ENCODE measurements at regions not wholly inside any gene's neighbourhood (a gene's known extent, or its start where the extent isn't known, plus 50 kb on each side); places are given as distances from the start of the nearest gene placed in this dataset.

DNA sequence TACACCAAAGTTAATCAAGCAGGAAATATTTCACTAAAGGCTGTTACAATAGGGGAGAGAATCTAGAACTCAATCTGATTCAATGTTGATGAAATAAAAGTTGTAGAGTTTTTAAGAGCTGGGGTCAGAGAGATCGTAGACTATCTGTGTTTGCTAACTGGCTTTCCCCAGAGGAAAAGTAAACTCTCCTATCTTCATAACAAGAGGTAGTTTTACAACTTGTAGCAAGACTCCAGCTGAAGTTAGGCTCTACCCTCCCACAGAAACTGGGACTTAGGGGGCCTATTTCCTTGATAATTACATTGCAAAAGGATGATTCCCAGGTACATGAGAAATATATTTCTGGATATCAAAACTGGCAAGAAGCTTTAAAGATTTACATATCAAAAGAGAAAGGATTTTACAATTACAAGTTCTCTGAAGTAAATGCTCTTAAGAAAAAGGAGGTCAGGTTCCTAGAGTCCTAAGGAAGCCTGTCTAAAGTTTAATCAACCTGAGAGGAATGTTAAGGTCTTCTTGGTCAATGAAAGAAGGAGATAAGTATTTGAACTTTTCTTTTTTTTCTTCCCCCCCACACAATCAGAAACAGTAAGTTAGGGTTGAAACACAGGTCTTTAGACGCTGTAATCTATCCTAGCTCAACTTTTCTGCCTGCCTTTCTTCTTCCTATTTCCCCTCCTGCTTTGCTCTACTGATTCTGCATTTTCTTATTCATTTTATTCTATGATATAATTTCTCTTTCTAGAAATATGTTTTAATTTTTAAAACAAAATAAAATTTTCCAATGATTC is 692.2 kb upstream of the LINC00305 start:
- no peak for DNase-seq
- Mint-ChIP-seq H3K27me3 (no peaks in the 10 kb centered on the region), H3K4me1 (no peaks in the 10 kb centered on the region)

DNA sequence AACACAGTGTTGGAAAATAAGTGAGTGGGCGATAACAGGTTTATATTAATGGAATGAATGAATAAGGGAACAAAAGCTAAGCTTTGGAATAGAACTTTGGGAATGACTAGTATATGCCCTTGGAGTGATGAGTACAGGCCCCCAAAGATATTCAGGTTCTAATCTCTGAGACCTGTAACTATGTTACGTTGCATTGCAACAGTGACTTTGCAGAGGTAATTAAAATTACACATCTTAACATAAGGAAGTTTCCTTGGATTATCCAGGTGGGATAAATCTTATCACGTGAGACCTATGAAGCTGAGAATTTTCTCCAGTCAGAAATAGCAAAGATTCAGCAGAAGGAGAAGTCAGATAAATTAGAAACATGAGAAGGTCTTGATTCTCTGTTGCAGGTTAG is 661.5 kb upstream of the LINC00305 start:
- DNase-seq, result no peak
- no peak overlapping the region for H3K27ac Mint-ChIP-seq
- H3K4me3 Mint-ChIP-seq, result no peak overlapping the region
- no peaks in the 10 kb centered on the region for H3K27me3 Mint-ChIP-seq
- H3K4me1 Mint-ChIP-seq, result no peaks in the 10 kb centered on the region
- H3K9me3 Mint-ChIP-seq, result peaks cover 6% of the 10 kb centered on the region
- no peaks in the 10 kb centered on the region for H3K36me3 Mint-ChIP-seq

More for the DNA sequence above, 692.2 kb upstream of the LINC00305 start:
- Mint-ChIP-seq H3K27ac (no peak overlapping the region), H3K4me3 (no peak overlapping the region), H3K9me3 (no peaks in the 10 kb centered on the region), H3K36me3 (no peaks in the 10 kb centered on the region)

DNA sequence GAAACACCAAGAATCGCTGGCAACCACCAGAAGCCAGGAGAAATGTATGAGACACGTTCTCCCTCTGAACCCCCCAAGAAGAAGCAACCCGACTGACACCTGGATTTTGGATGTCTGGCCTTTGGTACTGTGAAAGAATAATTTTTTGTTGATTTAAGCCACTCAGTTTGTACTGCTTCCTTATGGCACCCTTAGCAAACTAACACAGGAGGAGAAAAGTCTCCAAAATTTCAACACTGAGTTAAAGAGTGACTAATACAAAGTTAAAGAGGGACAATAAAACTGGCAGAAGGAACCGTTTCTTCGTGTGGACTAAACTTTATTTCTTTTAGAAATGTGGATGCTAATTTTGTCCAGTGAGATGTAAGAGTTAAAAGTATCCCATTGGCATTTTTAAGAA is 660.9 kb upstream of the LINC00305 start:
- no peaks in the 10 kb centered on the region for H3K4me1 Mint-ChIP-seq
- H3K9me3 Mint-ChIP-seq, result peaks cover 4% of the 10 kb centered on the region
- no peaks in the 10 kb centered on the region for H3K27me3 Mint-ChIP-seq
- no peaks in the 10 kb centered on the region for H3K36me3 Mint-ChIP-seq
- H3K4me3 Mint-ChIP-seq, result no peak overlapping the region
- DNase-seq, result no peak
- H3K27ac Mint-ChIP-seq, result no peak overlapping the region

DNA sequence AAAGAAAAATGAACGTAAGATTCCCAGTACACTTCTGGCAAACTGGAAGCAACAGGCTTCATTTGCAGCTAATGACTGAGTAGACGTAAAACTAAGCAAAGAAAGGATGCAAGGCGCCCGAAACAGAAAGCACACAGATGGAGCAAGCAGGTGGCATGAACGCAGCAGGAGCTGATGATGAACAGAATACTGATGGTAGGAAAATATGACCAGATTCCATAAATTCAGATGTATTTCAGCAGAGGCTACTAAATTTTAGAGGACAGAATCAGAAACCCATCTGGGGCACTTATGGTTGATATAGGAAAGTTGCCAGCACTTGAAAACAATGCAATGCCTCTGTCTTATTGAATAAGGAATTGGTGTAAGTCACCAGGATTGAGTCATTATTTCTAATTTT is 658.7 kb upstream of the LINC00305 start:
- H3K27me3 Mint-ChIP-seq, result no peaks in the 10 kb centered on the region
- no peak overlapping the region for H3K4me3 Mint-ChIP-seq
- H3K36me3 Mint-ChIP-seq, result no peaks in the 10 kb centered on the region
- H3K27ac Mint-ChIP-seq, result no peak overlapping the region
- H3K9me3 Mint-ChIP-seq, result peaks cover 1% of the 10 kb centered on the region
- no peak for DNase-seq
- H3K4me1 Mint-ChIP-seq, result no peaks in the 10 kb centered on the region

DNA sequence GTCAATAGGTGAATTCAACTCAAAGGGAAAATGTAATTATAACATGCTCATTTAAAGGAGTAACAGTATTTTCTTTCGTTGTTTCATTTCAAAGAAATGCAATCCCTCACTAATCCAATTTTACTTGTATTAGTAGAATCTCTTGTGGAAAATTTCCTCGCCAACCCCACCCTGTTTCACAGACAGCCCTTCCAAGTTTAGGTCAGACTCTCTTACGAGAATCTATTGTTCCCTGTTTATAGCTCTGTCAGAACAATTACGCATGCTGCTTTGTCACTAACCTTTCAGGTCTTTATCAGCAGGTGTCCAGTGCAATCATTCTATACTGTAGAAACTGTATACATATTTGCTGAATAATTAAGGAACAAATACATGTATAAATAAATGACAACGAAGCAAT is 657.8 kb upstream of the LINC00305 start:
- Mint-ChIP-seq H3K4me1 (no peaks in the 10 kb centered on the region), H3K36me3 (no peaks in the 10 kb centered on the region), H3K9me3 (peaks cover 1% of the 10 kb centered on the region), H3K27me3 (no peaks in the 10 kb centered on the region), H3K27ac (no peak overlapping the region), H3K4me3 (no peak overlapping the region)
- DNase-seq, result no peak

DNA sequence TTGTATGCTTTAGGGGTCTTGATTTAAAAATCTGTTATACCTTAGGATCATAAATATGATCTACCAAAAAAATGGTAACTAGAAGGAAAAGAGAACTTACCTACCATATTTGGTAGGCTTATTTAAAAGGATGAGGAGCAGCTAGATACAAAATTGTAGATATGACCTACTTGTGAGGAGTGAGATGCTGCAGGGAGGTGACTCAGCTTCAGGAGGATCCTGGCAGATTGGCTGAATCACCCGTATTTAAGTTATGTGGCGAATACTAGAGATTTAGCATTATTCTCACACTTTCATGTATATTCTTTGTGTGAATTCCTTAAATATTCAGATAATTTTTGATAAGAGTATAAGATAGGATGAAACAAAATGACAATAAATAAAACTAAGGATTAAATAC is 657.3 kb upstream of the LINC00305 start:
- H3K4me1 Mint-ChIP-seq, result no peaks in the 10 kb centered on the region
- H3K27ac Mint-ChIP-seq, result no peak overlapping the region
- no peak for DNase-seq

DNA sequence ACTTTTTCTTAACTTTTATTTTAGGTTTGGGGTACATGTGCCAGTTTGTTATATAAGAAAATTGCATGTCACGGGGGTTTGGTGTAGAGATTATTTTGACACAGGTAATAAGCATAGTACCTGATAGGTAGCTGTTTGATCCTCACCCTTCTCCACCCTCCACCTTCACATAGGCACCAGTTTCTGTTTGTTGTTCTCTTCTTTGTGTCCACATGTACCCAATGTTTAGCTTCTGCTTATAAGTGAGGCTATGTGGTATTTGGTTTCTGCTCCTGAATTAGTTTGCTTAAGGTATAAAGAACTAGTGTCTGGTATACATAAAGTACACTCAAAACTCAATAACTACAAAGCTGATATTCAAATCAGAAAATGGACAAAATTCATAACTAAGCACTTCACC is 654.6 kb upstream of the LINC00305 start:
- Mint-ChIP-seq H3K4me3 (no peak overlapping the region), H3K27me3 (no peaks in the 10 kb centered on the region), H3K27ac (no peak overlapping the region), H3K4me1 (no peaks in the 10 kb centered on the region), H3K9me3 (peaks cover 1% of the 10 kb centered on the region), H3K36me3 (no peaks in the 10 kb centered on the region)
- no peak for DNase-seq

More for the DNA sequence above, 657.3 kb upstream of the LINC00305 start:
- peaks cover 1% of the 10 kb centered on the region for H3K9me3 Mint-ChIP-seq
- no peak overlapping the region for H3K4me3 Mint-ChIP-seq
- H3K27me3 Mint-ChIP-seq, result no peaks in the 10 kb centered on the region
- H3K36me3 Mint-ChIP-seq, result no peaks in the 10 kb centered on the region

DNA sequence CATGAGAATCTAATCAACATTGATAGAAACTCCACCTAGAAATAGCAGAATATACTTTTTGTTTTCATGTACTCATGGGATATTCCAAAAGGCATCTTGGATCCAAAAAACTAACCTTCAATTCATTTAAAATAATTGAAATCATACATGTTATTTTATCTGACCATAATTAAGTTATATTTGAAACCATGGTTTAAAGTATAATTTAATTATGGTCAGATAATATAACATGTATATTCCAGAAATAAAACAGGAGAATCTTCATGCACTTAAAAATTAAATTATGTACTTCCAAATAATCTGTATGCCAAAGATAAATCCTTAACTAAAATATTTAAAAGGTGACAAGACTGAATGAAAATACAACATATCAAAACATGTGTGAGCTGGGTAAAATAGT is 651.3 kb upstream of the LINC00305 start:
- DNase-seq, result no peak
- Mint-ChIP-seq H3K36me3 (no peaks in the 10 kb centered on the region), H3K9me3 (peaks cover 3% of the 10 kb centered on the region), H3K4me3 (no peak overlapping the region), H3K4me1 (no peaks in the 10 kb centered on the region), H3K27me3 (no peaks in the 10 kb centered on the region), H3K27ac (no peak overlapping the region)

DNA sequence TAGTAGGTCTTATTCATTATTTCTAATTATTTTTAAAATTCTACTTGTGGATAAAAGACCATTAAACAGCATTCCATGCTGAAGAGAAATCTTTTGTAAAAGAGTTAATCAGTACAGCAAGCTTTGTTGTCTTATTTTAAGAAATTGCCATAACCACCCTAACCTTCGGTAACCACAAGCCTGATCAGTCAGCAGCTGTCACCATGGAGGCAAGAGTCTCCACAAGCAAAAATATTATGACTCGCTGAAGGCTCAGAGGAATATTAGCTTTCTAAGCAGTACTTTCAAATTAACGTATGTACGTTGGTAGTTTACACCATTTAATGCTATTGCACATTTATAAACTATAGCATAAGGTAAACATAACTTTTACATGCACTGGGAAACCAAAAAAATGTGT is 650.5 kb upstream of the LINC00305 start:
- H3K4me1 Mint-ChIP-seq, result no peaks in the 10 kb centered on the region
- DNase-seq, result no peak
- H3K27ac Mint-ChIP-seq, result no peak overlapping the region
- H3K9me3 Mint-ChIP-seq, result peaks cover 3% of the 10 kb centered on the region
- no peaks in the 10 kb centered on the region for H3K27me3 Mint-ChIP-seq
- H3K36me3 Mint-ChIP-seq, result no peaks in the 10 kb centered on the region
- H3K4me3 Mint-ChIP-seq, result no peak overlapping the region

DNA sequence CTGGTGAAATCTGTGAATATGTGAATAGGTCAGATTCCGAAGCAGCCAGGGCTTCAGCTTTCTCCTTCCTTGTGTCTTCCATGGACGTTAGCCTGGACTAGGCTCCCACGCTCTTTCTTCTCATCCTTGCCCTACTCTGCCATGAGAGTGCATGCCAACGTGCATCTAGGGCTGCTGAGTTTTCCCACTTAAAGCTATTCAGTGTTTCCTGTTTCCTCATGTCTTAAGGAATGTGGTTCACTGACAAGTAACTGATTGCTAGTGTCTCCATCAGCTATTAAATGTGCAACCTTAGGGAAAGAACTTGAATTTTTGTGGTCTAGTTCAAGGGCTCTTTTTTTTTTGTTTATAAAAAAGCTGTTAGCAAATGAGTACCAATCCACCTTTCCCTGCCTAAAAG is 642.3 kb upstream of the LINC00305 start:
- no peak for DNase-seq
- Mint-ChIP-seq H3K4me3 (no peak overlapping the region), H3K9me3 (peaks cover 6% of the 10 kb centered on the region), H3K27ac (no peak overlapping the region), H3K27me3 (no peaks in the 10 kb centered on the region), H3K4me1 (no peaks in the 10 kb centered on the region), H3K36me3 (no peaks in the 10 kb centered on the region)

DNA sequence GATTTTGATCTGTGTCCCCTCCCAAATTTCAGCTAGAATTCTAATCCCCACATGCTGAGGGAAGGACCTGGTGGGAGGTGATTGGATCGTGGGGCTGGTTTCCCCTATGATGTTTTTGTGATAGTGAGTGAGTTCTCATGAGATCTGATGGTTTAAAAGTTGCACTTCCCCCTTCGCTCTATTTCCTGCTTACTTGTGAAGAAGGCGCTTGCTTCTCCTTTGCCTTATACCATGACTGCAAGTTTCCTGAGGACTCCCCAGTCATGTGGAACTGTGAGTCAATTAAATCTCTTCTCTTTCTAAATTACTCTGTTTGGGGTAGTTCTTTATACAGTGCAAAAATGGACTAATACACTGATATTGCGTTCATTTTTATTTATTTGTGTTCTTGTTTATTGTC is 636.8 kb upstream of the LINC00305 start:
- DNase-seq, result no peak
- no peaks in the 10 kb centered on the region for H3K4me1 Mint-ChIP-seq
- H3K36me3 Mint-ChIP-seq, result no peaks in the 10 kb centered on the region
- H3K27me3 Mint-ChIP-seq, result no peaks in the 10 kb centered on the region
- H3K4me3 Mint-ChIP-seq, result no peak overlapping the region
- no peak overlapping the region for H3K27ac Mint-ChIP-seq
- H3K9me3 Mint-ChIP-seq, result peaks cover 12% of the 10 kb centered on the region

DNA sequence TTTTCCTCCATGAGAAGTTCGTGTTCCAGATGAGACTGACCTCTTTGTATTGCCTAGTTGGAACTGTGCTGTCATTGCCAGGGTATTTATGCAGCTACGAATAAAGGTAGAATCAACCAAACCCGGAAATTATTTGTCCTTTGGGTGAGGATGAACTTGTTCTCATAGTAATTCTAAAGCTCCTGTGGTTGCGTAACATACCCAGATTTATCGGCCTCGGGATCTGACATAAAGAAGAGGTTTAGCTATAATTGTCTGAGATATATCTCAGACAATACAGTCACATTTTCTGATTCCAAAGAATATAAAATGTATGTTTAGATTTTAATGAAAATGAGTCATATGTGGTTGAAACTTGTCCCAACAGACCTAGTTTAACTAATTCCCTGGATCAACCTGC is 628.7 kb upstream of the LINC00305 start:
- Mint-ChIP-seq H3K36me3 (no peaks in the 10 kb centered on the region), H3K4me3 (no peak overlapping the region), H3K27ac (no peak overlapping the region), H3K9me3 (peaks cover 3% of the 10 kb centered on the region), H3K4me1 (no peaks in the 10 kb centered on the region), H3K27me3 (no peaks in the 10 kb centered on the region)
- DNase-seq, result no peak

DNA sequence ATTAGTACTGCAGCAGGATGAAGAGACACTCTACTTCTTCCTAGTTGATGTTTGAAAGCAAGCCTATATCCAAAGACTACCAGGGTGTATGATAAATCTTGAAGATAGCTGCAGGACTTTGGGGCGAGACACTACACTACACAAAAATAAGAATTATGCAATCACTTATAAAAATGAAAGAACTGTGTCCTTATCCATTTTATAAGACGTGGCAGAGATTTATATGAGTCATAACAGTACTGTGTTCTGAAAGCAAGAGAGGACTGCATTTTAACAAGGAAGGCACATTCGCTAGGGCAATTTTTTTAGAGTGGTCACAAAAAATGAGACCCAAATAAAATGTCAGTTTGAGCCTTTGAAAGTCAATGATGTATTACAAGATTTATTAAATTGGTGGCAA is 617.0 kb upstream of the LINC00305 start:
- Mint-ChIP-seq H3K9me3 (peaks cover 1% of the 10 kb centered on the region), H3K27ac (no peak overlapping the region), H3K27me3 (no peaks in the 10 kb centered on the region), H3K36me3 (no peaks in the 10 kb centered on the region), H3K4me1 (no peaks in the 10 kb centered on the region), H3K4me3 (no peak overlapping the region)
- DNase-seq, result no peak

DNA sequence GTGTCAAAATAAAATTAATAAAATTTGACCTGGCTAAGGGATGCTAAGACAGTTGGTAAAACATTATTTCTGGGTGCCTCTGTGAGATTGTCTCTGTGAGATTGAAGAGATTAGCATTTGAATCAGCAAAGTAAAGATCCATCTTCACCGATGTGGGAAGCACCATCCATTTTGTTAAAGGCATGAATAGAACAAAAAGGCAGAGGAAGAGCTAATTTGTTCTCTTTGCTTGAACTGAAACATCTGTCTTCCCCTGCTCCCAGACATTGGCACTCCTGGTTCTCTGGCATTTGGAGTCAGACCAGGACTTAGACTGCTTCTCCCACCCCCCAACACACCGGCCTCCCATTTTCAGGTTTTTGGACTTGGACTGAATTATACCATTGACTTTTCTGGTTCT is 603.8 kb upstream of the LINC00305 start:
- H3K4me3 Mint-ChIP-seq, result no peak overlapping the region
- H3K27ac Mint-ChIP-seq, result no peak overlapping the region
- no peaks in the 10 kb centered on the region for H3K9me3 Mint-ChIP-seq

DNA sequence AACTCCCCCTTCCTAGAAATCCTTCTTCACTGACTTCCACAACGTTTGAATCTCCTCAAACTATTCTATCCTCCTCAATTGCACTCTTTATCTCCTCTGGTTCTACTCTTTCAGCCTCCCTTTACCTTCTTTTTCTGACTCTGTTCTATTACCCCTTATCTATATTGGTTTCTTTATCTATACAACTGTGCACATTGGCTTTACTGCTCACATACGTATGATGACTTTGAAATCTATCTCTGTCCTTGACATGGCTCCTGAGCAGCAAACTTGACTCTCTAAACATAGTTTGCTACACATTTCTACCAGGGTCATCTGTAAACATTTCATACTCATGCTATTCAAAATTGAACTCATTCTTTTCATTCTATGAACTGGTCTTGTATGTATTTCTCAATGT is 601.0 kb upstream of the LINC00305 start:
- no peak overlapping the region for H3K27ac Mint-ChIP-seq
- no peaks in the 10 kb centered on the region for H3K9me3 Mint-ChIP-seq
- H3K4me3 Mint-ChIP-seq, result no peak overlapping the region
- H3K27me3 Mint-ChIP-seq, result no peaks in the 10 kb centered on the region
- no peaks in the 10 kb centered on the region for H3K36me3 Mint-ChIP-seq
- H3K4me1 Mint-ChIP-seq, result no peaks in the 10 kb centered on the region
- no peak for DNase-seq

More for the DNA sequence above, 603.8 kb upstream of the LINC00305 start:
- DNase-seq, result no peak
- Mint-ChIP-seq H3K4me1 (no peaks in the 10 kb centered on the region), H3K36me3 (no peaks in the 10 kb centered on the region), H3K27me3 (no peaks in the 10 kb centered on the region)

DNA sequence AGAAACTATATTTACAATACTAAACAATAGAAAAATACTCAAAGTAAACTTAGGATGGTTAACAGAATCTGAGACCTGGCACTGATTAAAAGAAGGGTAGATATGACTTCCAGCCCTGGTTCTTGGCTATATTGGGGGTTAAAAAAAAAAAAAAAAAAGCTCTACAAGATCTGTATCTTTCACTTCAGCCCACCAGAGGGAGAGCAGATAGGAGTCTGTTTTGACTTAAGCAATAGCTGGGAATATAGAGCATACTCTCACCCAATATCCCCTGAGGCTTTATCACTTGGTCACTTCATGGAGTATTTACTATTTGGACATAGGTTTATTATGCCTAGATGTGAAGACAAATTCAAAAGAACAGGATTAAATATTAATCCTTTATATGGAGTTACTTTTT is 598.9 kb upstream of the LINC00305 start:
- Mint-ChIP-seq H3K27ac (no peak overlapping the region), H3K4me3 (no peak overlapping the region), H3K9me3 (peaks cover 1% of the 10 kb centered on the region), H3K36me3 (no peaks in the 10 kb centered on the region), H3K4me1 (no peaks in the 10 kb centered on the region), H3K27me3 (no peaks in the 10 kb centered on the region)
- no peak for DNase-seq
